PC-3 (cell line): ENCODE measurements at regions not wholly inside any gene's neighbourhood (a gene's known extent, or its start where the extent isn't known, plus 50 kb on each side); places are given as distances from the start of the nearest gene placed in this dataset.
A peak's percentile ranks its signal among the peaks of the same experiment; 100 is the strongest.

Experiments used
- ATAC-seq: fragments of 200-7000 bp; cut with Tn5 transposase; 2 replicates; pipeline ENCODE4 v1.9.1; 2020; ENCODE audit warnings: mild to moderate bottlenecking, moderate library complexity
- BruUV-seq: library from RNA; stranded (reverse); fragments of 400-500 nt; replicated peaks from 2 replicates; lab custom pipeline; 2021; lab: Mats Ljungman, UMichigan
- CTCF ChIA-PET: fragments of 300-600 bp; sonication (Branson Sonifier 250); formaldehyde crosslinking; loops from one replicate; lab custom pipeline; 2022; ENCODE audit warnings: antibody characterized with exemption; lab: Charles Lee
- POLR2A ChIA-PET: fragments of 300-600 bp; sonication (Branson Sonifier 250); formaldehyde crosslinking; loops from one replicate; lab custom pipeline; 2022; ENCODE audit warnings: antibody characterized with exemption; ENCODE audit not compliant: unreplicated experiment; lab: Charles Lee
- DNase-seq: peaks from one replicate; pipeline ENCODE4 v3.0.0-alpha.2; 2015
- H2AFZ ChIP-seq: fragments of 300-600 bp; sonication (generic); 2 replicates; pipeline ENCODE4 v1.6.0; 2016; ENCODE audit warnings: antibody characterized with exemption, low read length
- H3F3A ChIP-seq: fragments of 300-600 bp; sonication (generic); one replicate; pipeline ENCODE4 v1.6.0; 2017; ENCODE audit warnings: antibody characterized with exemption, low read length, control low read depth, mild to moderate bottlenecking; ENCODE audit not compliant: unreplicated experiment
- H3K27ac ChIP-seq: fragments of 300-600 bp; sonication (generic); 2 replicates; pipeline ENCODE4 v1.5.1; 2016; ENCODE audit warnings: mild to moderate bottlenecking, low read length
- H3K27me3 ChIP-seq: fragments of 300-600 bp; sonication (generic); 2 replicates; pipeline ENCODE4 v1.6.1; 2016; ENCODE audit warnings: low read length, mixed read lengths
- H3K36me3 ChIP-seq: fragments of 300-600 bp; sonication (generic); 2 replicates; pipeline ENCODE4 v1.6.1; 2016; ENCODE audit warnings: low read depth, mixed run types, low read length, mixed read lengths
- H3K4me1 ChIP-seq: fragments of 300-600 bp; sonication (generic); 2 replicates; pipeline ENCODE4 v1.5.1; 2016; ENCODE audit warnings: low read length; ENCODE audit not compliant: insufficient read depth
- H3K4me2 ChIP-seq: fragments of 300-600 bp; sonication (generic); 2 replicates; pipeline ENCODE4 v1.6.0; 2016; ENCODE audit warnings: low read length
- H3K4me3 ChIP-seq: fragments of 300-600 bp; sonication (generic); 2 replicates; pipeline ENCODE4 v1.5.1; 2016; ENCODE audit warnings: mild to moderate bottlenecking, low read length, mixed read lengths
- H3K79me2 ChIP-seq: fragments of 300-600 bp; sonication (generic); 2 replicates; pipeline ENCODE4 v1.6.1; 2017; ENCODE audit warnings: low read length, mixed read lengths
- H3K9ac ChIP-seq: fragments of 300-600 bp; sonication (generic); 2 replicates; pipeline ENCODE4 v1.6.0; 2016; ENCODE audit warnings: mild to moderate bottlenecking, low read length
- H3K9me2 ChIP-seq: fragments of 300-600 bp; sonication (generic); replicated peaks from 2 replicates; pipeline ENCODE4 v1.6.1; 2016; ENCODE audit warnings: mixed run types, low read length, mixed read lengths
- H3K9me3 ChIP-seq: fragments of 300-600 bp; sonication (generic); 2 replicates; pipeline ENCODE4 v1.6.1; 2016; ENCODE audit warnings: low read length, mixed read lengths
- H4K20me1 ChIP-seq: fragments of 300-600 bp; sonication (generic); 2 replicates; pipeline ENCODE4 v1.6.1; 2016; ENCODE audit warnings: low read length, mixed read lengths
- CTCF ChIP-seq: fragments of 300-600 bp; sonication (generic); conservative IDR thresholded peaks from 2 replicates; pipeline ENCODE4 v1.5.1; 2017; ENCODE audit warnings: antibody characterized with exemption, low read depth, mild to moderate bottlenecking, low read length
- EZH2 ChIP-seq: fragments of 300-600 bp; sonication (generic); IDR thresholded peaks from one replicate; pipeline ENCODE4 v1.6.1; 2017; ENCODE audit warnings: antibody characterized with exemption, mild to moderate bottlenecking, low read length; ENCODE audit not compliant: unreplicated experiment
- EZH2phosphoT487 ChIP-seq: fragments of 300-600 bp; sonication (generic); IDR thresholded peaks from 2 replicates; pipeline ENCODE4 v1.6.1; 2018; ENCODE audit warnings: mild to moderate bottlenecking, antibody characterized with exemption, low read length, borderline replicate concordance
- intact Hi-C: fragments of 100-400 bp; cut with micrococcal nuclease; formaldehyde crosslinking; loops from 2 replicates; pipeline ENCODE4 v1.9.0; 2023

- POLR2A ChIA-PET: interaction anchor here (0.6 kb wide), 1 partner anchor 502 kb away, joined by 6 read pairs; no protein-coding TSS in a partner anchor
These were observed 286.5 kb downstream of the LPIN1 start for GRCh38 chr2:12032975-12033374.

GRCh38 chr2:12033494-12033893 lies 287.1 kb downstream of the LPIN1 start:
- Histone ChIP-seq H3K27me3 (no peaks in the 10 kb centered on the region), H3K36me3 (no peaks in the 10 kb centered on the region), H3F3A (no peaks in the 10 kb centered on the region), H3K79me2 (no peaks in the 10 kb centered on the region), H4K20me1 (no peaks in the 10 kb centered on the region), H3K4me1 (peaks cover 18% of the 10 kb centered on the region), H3K27ac (no peak overlapping the region), H3K9me3 (no peaks in the 10 kb centered on the region), H2AFZ (no peak overlapping the region), H3K4me3 (no peak overlapping the region), H3K9ac (no peak overlapping the region), H3K4me2 (no peak overlapping the region), H3K9me2 (no peaks in the 10 kb centered on the region)
- BruUV-seq: no TSS peak
- DNase-seq (no peak), ATAC-seq (no peak)
- TF ChIP-seq EZH2phosphoT487 (no peak), CTCF (no peak), EZH2 (no peak)
- ChIA-PET CTCF (no interaction called here), POLR2A (interaction anchor here (0.6 kb wide), 1 partner anchor 501 kb away, joined by 6 read pairs; no protein-coding TSS in a partner anchor)
- intact Hi-C loops: no loop called here

More at GRCh38 chr2:12032975-12033374, 286.5 kb downstream of the LPIN1 start:
- H3K36me3 ChIP-seq: no peaks in the 10 kb centered on the region
- H3K4me1 ChIP-seq: peaks cover 20% of the 10 kb centered on the region
- ATAC-seq (peak; percentile 33; the same call in 1 of the 2 replicates), DNase-seq (peak; percentile 36)
- H2AFZ ChIP-seq: no peak overlapping the region
- no peak overlapping the region for H3K4me2 ChIP-seq
- no peaks in the 10 kb centered on the region for H3K9me2 ChIP-seq
- no TSS peak for BruUV-seq
- intact Hi-C loops: no loop called here
- H3K4me3 ChIP-seq: no peak overlapping the region
- CTCF ChIA-PET: interaction anchor here (0.7 kb wide), 1 partner anchor 503 kb away, joined by 5 read pairs; no protein-coding TSS in a partner anchor
- H3K9me3 ChIP-seq: no peaks in the 10 kb centered on the region
- no peak for TF ChIP-seq EZH2
- TF ChIP-seq CTCF: no peak
- TF ChIP-seq EZH2phosphoT487: no peak
- H3K27me3 ChIP-seq: no peaks in the 10 kb centered on the region
- no peaks in the 10 kb centered on the region for H3F3A ChIP-seq
- H3K9ac ChIP-seq: no peak overlapping the region
- H3K27ac ChIP-seq: no peak overlapping the region
- no peaks in the 10 kb centered on the region for H4K20me1 ChIP-seq
- no peaks in the 10 kb centered on the region for H3K79me2 ChIP-seq

- ATAC-seq (no peak), DNase-seq (no peak)
- TF ChIP-seq EZH2phosphoT487 (no peak), EZH2 (no peak), CTCF (no peak)
- Histone ChIP-seq H3K9me2 (no peaks in the 10 kb centered on the region), H2AFZ (no peak overlapping the region), H3K4me3 (no peak overlapping the region), H3K27ac (no peak overlapping the region), H3F3A (no peaks in the 10 kb centered on the region), H3K4me2 (no peak overlapping the region), H3K4me1 (peaks cover 17% of the 10 kb centered on the region), H3K27me3 (no peaks in the 10 kb centered on the region), H3K36me3 (no peaks in the 10 kb centered on the region), H3K79me2 (no peaks in the 10 kb centered on the region), H4K20me1 (no peaks in the 10 kb centered on the region), H3K9me3 (no peaks in the 10 kb centered on the region), H3K9ac (no peak overlapping the region)
- CTCF ChIA-PET: no interaction called here
- POLR2A ChIA-PET: no interaction called here
- no TSS peak for BruUV-seq
- intact Hi-C loops: no loop called here
These were observed 287.9 kb downstream of the LPIN1 start for GRCh38 chr2:12034382-12034781.
